Ascending aorta (tissue), 2 donors: ENCODE measurements at regions not wholly inside any gene's neighbourhood (a gene's known extent, or its start where the extent isn't known, plus 50 kb on each side); places are given as distances from the start of the nearest gene placed in this dataset.
A peak's percentile ranks its signal among the peaks of the same experiment; 100 is the strongest.

Experiments used
- DNase-seq, 2 donors: peaks; one replicate each; pipeline ENCODE4 v3.0.0-alpha.2; 2019; ENCODE audit warnings: low spot score in 2 of 2
- H3K27ac ChIP-seq, 2 donors: fragments of 200-600 bp; sonication (generic); one replicate each; pipeline ENCODE4 v1.5.1; 2016 to 2017; ENCODE audit warnings: mild to moderate bottlenecking in 1 of 2
- H3K27me3 ChIP-seq: fragments of 200-600 bp; sonication (generic); one replicate; pipeline ENCODE4 v1.5.1; 2017
- H3K36me3 ChIP-seq, 2 donors: fragments of 200-600 bp; sonication (generic); one replicate each; pipeline ENCODE4 v1.5.1; 2016
- H3K4me1 ChIP-seq, 2 donors: fragments of 200-600 bp; sonication (generic); one replicate each; pipeline ENCODE4 v1.5.1; 2016 to 2017; ENCODE audit warnings: mild to moderate bottlenecking in 1 of 2
- H3K4me3 ChIP-seq, 2 donors: fragments of 200-600 bp; sonication (generic); one replicate each; pipeline ENCODE4 v1.5.1; 2016 to 2017; ENCODE audit warnings: mild to moderate bottlenecking in 1 of 2
- H3K9me3 ChIP-seq, 2 donors: fragments of 200-600 bp; sonication (generic); one replicate each; pipeline ENCODE4 v1.5.1; 2016
- CTCF ChIP-seq, 3 experiments: fragments of 200-600 bp in 2 of 3; fragments of 450-650 bp in 1 of 3; sonication (generic) in 2 of 3; IDR thresholded peaks; one replicate each; pipeline ENCODE4 v1.5.1; 2016 to 2019; ENCODE audit warnings: antibody characterized with exemption in 3 of 3, mild to moderate bottlenecking in 1 of 3, moderate library complexity in 1 of 3
- intact Hi-C: fragments of 100-400 bp; cut with DNase I; formaldehyde crosslinking; loops from one replicate; pipeline ENCODE4 v1.15.1; 2023

DNA sequence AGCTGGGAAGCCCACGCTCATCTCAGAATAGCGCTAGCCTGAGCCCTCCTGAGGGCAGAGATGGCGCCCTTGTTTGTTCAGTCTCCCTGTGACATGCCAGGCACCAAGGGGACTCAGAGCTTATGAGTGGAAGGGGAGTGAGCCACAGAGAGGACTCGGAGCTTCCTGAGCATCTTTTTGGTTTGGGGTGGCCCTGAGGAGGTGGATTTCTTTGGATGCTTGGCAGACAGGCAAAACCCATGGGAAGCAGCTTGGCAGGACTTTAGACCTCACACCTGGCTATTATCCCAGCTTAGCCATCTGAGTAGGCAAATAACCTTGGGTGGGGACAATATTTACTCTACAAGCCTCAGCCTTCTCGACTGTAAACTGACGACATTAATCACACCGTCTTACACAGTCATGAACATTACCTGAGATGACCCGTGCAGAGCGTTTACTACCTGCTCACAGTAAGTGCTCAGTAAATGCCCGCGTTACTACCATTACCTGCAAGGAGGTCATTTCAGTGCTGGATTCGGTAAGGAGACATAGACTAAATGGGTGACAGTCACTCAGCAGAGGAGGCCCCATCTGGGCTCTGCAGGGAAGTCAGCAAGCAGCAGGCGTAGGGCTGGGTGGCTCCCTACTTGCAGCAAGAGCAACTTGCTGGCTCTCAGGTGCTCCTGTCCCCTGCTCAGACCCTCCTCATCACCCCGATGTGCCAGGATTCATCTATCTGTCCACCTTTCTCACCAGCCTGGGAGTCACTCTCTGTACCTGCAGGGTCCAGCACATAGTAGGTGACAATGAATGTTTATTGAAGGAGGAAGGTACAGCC, 54.9 kb downstream of the KLHDC7A start:
- Histone ChIP-seq H3K9me3 (no peaks in the 10 kb centered on the region), H3K27me3 (no peaks in the 10 kb centered on the region), H3K4me1 (no peaks in the 10 kb centered on the region), H3K36me3 (no peaks in the 10 kb centered on the region), H3K27ac (no peak overlapping the region), H3K4me3 (no peak overlapping the region)
- DNase-seq: peak in 1 of 2 donors; percentile 53
- TF ChIP-seq CTCF (IDR thresholded peaks at IDR 0.05): no peak
- intact Hi-C loops: no loop called here

- H3K4me1 ChIP-seq: no peaks in the 10 kb centered on the region
- H3K27ac ChIP-seq: no peak overlapping the region
- H3K4me3 ChIP-seq: no peak overlapping the region
- intact Hi-C loops: no loop called here
- H3K9me3 ChIP-seq: no peaks in the 10 kb centered on the region
- DNase-seq: peak in 1 of 2 donors; percentile 12
- H3K27me3 ChIP-seq: no peaks in the 10 kb centered on the region
- no peaks in the 10 kb centered on the region for H3K36me3 ChIP-seq
- no peak for TF ChIP-seq CTCF (IDR thresholded peaks at IDR 0.05)
Measured at GRCh38 chr1:18536356-18536755, 55.6 kb downstream of the KLHDC7A start.

DNA sequence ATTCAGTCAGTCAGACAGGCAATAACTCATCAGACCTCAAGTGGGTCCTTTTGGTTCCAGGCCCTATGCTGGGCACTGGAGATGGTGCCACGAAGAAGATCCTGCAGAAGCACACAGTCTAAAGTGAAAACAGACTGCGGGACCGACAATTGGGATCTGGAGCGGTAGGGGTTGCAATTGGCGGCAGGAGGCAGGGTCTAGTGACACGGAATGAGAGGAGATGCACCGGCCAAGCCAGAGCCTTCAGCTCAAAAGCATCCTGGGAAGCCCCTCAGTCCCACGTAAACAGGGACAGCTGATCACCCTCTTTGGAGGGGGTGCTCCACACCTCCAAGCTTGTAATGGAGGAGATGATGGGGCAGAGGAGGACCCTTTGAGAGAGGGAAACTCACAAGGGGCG, 56.2 kb downstream of the KLHDC7A start:
- H3K4me1 ChIP-seq: no peaks in the 10 kb centered on the region
- DNase-seq: no peak
- H3K4me3 ChIP-seq: no peak overlapping the region
- H3K27me3 ChIP-seq: no peaks in the 10 kb centered on the region
- TF ChIP-seq CTCF (IDR thresholded peaks at IDR 0.05): no peak
- intact Hi-C loops: no loop called here
- no peak overlapping the region for H3K27ac ChIP-seq
- H3K36me3 ChIP-seq: no peaks in the 10 kb centered on the region
- no peaks in the 10 kb centered on the region for H3K9me3 ChIP-seq

- intact Hi-C loops: no loop called here
- Histone ChIP-seq H3K27ac (no peak overlapping the region), H3K27me3 (no peaks in the 10 kb centered on the region)
Measured at GRCh38 chr1:18537386-18538306, 56.9 kb downstream of the KLHDC7A start.

GRCh38 chr1:18539171-18539570, 58.4 kb downstream of the KLHDC7A start:
- Histone ChIP-seq H3K9me3 (no peaks in the 10 kb centered on the region), H3K4me3 (no peak overlapping the region), H3K27ac (no peak overlapping the region), H3K36me3 (no peaks in the 10 kb centered on the region), H3K27me3 (no peaks in the 10 kb centered on the region), H3K4me1 (no peaks in the 10 kb centered on the region)
- intact Hi-C loops: no loop called here
- TF ChIP-seq CTCF (IDR thresholded peaks at IDR 0.05): no peak
- peak in 1 of 2 donors; percentile 28 for DNase-seq

More at GRCh38 chr1:18537386-18538306, 56.9 kb downstream of the KLHDC7A start:
- Histone ChIP-seq H3K9me3 (no peaks in the 10 kb centered on the region), H3K36me3 (no peaks in the 10 kb centered on the region), H3K4me3 (no peak overlapping the region), H3K4me1 (no peaks in the 10 kb centered on the region)
- peak in 1 of 2 donors; percentile 42 for DNase-seq
- TF ChIP-seq CTCF (IDR thresholded peaks at IDR 0.05): no peak
